ENCODE measurements at regions not wholly inside any gene's neighbourhood (a gene's known extent, or its start where the extent isn't known, plus 50 kb on each side); places are given as distances from the start of the nearest gene placed in this dataset.
A peak's percentile ranks its signal among the peaks of the same experiment; 100 is the strongest.
"Not testable (repeated sequence)": the region's sequence is repeated elsewhere in the genome, so short reads cannot be mapped to it uniquely, and the experiment has no call there.

- DNase-seq = no peak
These were observed 263.7 kb downstream of the CEMIP2 start for GRCh38 chr9:71504636-71505035.

GRCh38 chr9:71498691-71499090, 269.6 kb downstream of the CEMIP2 start:
- DNase-seq = no peak

GRCh38 chr9:71490810-71491209, 277.5 kb downstream of the CEMIP2 start:
- DNase-seq = no peak

GRCh38 chr9:71487061-71487460, 281.3 kb downstream of the CEMIP2 start:
- DNase-seq = no peak

GRCh38 chr9:71485326-71485725, 283.0 kb downstream of the CEMIP2 start:
- no peak for DNase-seq

GRCh38 chr9:71483436-71483835, 284.9 kb downstream of the CEMIP2 start:
- DNase-seq = no peak

- no peak for DNase-seq
These were observed 288.7 kb downstream of the CEMIP2 start for GRCh38 chr9:71479621-71480020.

GRCh38 chr9:71472400-71472799, 295.9 kb downstream of the CEMIP2 start:
- DNase-seq = no peak

GRCh38 chr9:71465392-71465791, 302.9 kb downstream of the CEMIP2 start:
- no peak for DNase-seq

- DNase-seq = no peak
These were observed 309.2 kb downstream of the CEMIP2 start for GRCh38 chr9:71459082-71459481.

GRCh38 chr9:71446473-71447411, 321.6 kb downstream of the CEMIP2 start:
- DNase-seq = peak; percentile 51 to 63

- no peak for DNase-seq
These were observed 322.2 kb downstream of the CEMIP2 start for GRCh38 chr9:71446106-71446472.

GRCh38 chr9:71442937-71443336, 321.5 kb upstream of the TRPM3 start:
- DNase-seq = no peak

GRCh38 chr9:71441266-71441665, 319.8 kb upstream of the TRPM3 start:
- DNase-seq = no peak

- DNase-seq = no peak
These were observed 310.5 kb upstream of the TRPM3 start for GRCh38 chr9:71431931-71432330.

GRCh38 chr9:71407341-71407740, 285.9 kb upstream of the TRPM3 start:
- DNase-seq = not testable (repeated sequence)

- DNase-seq = no peak
These were observed 281.7 kb upstream of the TRPM3 start for GRCh38 chr9:71403106-71403505.

GRCh38 chr9:71393005-71393404, 271.6 kb upstream of the TRPM3 start:
- DNase-seq = no peak

GRCh38 chr9:71384343-71384742, 262.9 kb upstream of the TRPM3 start:
- peak in 1 of 2 experiments; percentile 2 for DNase-seq

GRCh38 chr9:71383308-71383940, 262.0 kb upstream of the TRPM3 start:
- DNase-seq = no peak

GRCh38 chr9:71368157-71368556, 246.7 kb upstream of the TRPM3 start:
- no peak for DNase-seq

GRCh38 chr9:71364186-71364955, 242.9 kb upstream of the TRPM3 start:
- no peak for DNase-seq

GRCh38 chr9:71363286-71363961, 242.0 kb upstream of the TRPM3 start:
- no peak for DNase-seq
